A673 (cell line): ENCODE measurements at regions not wholly inside any gene's neighbourhood (a gene's known extent, or its start where the extent isn't known, plus 50 kb on each side); places are given as distances from the start of the nearest gene placed in this dataset.

ENCODE experiments used
- EZH2 ChIP-seq: fragments of 200-600 bp; sonication (generic); IDR thresholded peaks from 2 replicates; pipeline ENCODE4 v1.6.1; 2017; ENCODE audit warnings: borderline replicate concordance, low read depth, mild to moderate bottlenecking, mixed read lengths, antibody characterized with exemption, low read length; ENCODE audit not compliant: poor library complexity, severe bottlenecking
- TF ChIP-seq, protein P1 (sequence below): fragments of 300-800, 200-600 bp; sonication (generic); conservative IDR thresholded peaks from 2 replicates; pipeline ENCODE4 v1.5.1; 2017; ENCODE audit warnings: low read depth, mild to moderate bottlenecking, antibody characterized with exemption, low read length, moderate library complexity, mixed read lengths

DNA sequence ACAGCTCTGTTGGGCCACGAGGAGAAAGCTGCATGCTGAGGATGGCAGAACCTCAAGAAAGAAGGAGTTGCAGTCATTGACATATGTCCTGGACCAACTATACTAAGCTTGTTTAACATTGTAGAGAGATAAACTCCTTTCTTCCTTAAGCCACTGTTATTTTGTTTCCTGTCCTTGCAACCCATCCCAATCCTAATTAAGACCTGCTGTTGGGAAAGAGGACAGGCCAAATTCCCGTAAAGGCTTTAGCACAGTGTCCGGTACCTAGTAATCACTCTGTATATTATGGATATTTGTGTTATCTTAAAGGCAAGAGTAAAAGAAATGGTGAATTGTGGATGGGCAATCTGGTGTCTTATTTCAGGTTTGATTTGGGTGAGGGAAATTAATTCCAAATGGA lies 53.5 kb upstream of the WSCD2 start:
- TF ChIP-seq, protein P1, sequence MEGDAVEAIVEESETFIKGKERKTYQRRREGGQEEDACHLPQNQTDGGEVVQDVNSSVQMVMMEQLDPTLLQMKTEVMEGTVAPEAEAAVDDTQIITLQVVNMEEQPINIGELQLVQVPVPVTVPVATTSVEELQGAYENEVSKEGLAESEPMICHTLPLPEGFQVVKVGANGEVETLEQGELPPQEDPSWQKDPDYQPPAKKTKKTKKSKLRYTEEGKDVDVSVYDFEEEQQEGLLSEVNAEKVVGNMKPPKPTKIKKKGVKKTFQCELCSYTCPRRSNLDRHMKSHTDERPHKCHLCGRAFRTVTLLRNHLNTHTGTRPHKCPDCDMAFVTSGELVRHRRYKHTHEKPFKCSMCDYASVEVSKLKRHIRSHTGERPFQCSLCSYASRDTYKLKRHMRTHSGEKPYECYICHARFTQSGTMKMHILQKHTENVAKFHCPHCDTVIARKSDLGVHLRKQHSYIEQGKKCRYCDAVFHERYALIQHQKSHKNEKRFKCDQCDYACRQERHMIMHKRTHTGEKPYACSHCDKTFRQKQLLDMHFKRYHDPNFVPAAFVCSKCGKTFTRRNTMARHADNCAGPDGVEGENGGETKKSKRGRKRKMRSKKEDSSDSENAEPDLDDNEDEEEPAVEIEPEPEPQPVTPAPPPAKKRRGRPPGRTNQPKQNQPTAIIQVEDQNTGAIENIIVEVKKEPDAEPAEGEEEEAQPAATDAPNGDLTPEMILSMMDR, result no peak
- no peak for TF ChIP-seq EZH2
